ENCODE measurements at regions not wholly inside any gene's neighbourhood (a gene's known extent, or its start where the extent isn't known, plus 50 kb on each side); places are given as distances from the start of the nearest gene placed in this dataset.

GRCh38 chr2:5332925-5333324 lies 359.3 kb upstream of the SOX11 start:
- CTCF ChIA-PET, result no interaction called here
- Histone ChIP-seq H3K4me3 (ENCODE audit: low read depth, low read length) (no peak overlapping the region), H3K4me1 (ENCODE audit: control insufficient read depth, insufficient read depth, low read length) (no peaks in the 10 kb centered on the region), H3K36me3 (ENCODE audit: control insufficient read depth in 2 of 2, insufficient read depth in 1 of 2, low read length in 2 of 2) (no peaks in the 10 kb centered on the region), H3K27ac (ENCODE audit: extremely low read depth, low read depth, low read length) (no peak overlapping the region), H3K9me3 (ENCODE audit: control insufficient read depth, insufficient read depth, low read depth, low read length) (no peaks in the 10 kb centered on the region)
- no peak for TF ChIP-seq ZNF701 (tag by site-specific recombination; IDR thresholded peaks at IDR 0.05)
- POLR2A ChIA-PET, result no interaction called here

- H3K36me3 ChIP-seq (ENCODE audit: control insufficient read depth in 2 of 2, insufficient read depth in 1 of 2, low read length in 2 of 2), result no peaks in the 10 kb centered on the region
- no peaks in the 10 kb centered on the region for H3K9me3 ChIP-seq (ENCODE audit: control insufficient read depth, insufficient read depth, low read depth, low read length)
- ChIA-PET CTCF (no interaction called here), POLR2A (no interaction called here)
- H3K4me1 ChIP-seq (ENCODE audit: control insufficient read depth, insufficient read depth, low read length), result no peaks in the 10 kb centered on the region
- no peak for TF ChIP-seq PATZ1 (tag by site-specific recombination; IDR thresholded peaks at IDR 0.05)
- H3K27ac ChIP-seq (ENCODE audit: extremely low read depth, low read depth, low read length), result no peak overlapping the region
- H3K4me3 ChIP-seq (ENCODE audit: low read depth, low read length), result no peak overlapping the region
Observed at GRCh38 chr2:5339473-5339872, 352.7 kb upstream of the SOX11 start.

- Histone ChIP-seq H3K4me3 (ENCODE audit: low read depth, low read length) (no peak overlapping the region), H3K36me3 (ENCODE audit: control insufficient read depth in 2 of 2, insufficient read depth in 1 of 2, low read length in 2 of 2) (no peaks in the 10 kb centered on the region), H3K4me1 (ENCODE audit: control insufficient read depth, insufficient read depth, low read length) (no peaks in the 10 kb centered on the region), H3K9me3 (ENCODE audit: control insufficient read depth, insufficient read depth, low read depth, low read length) (no peaks in the 10 kb centered on the region), H3K27ac (ENCODE audit: extremely low read depth, low read depth, low read length) (no peak overlapping the region)
- CTCF ChIA-PET, result no interaction called here
- TF ChIP-seq ZNF184 (tag by site-specific recombination; IDR thresholded peaks at IDR 0.05), result no peak
- TF ChIP-seq ATF2 (tag by site-specific recombination; IDR thresholded peaks at IDR 0.05; ENCODE audit: low read depth), result no peak
- TF ChIP-seq ZNF626 (tag by site-specific recombination; IDR thresholded peaks at IDR 0.05), result no peak
- no peak for TF ChIP-seq ZNF146 (tag by site-specific recombination; IDR thresholded peaks at IDR 0.05)
- no peak for TF ChIP-seq ZNF660 (tag by site-specific recombination; IDR thresholded peaks at IDR 0.05)
- no peak for TF ChIP-seq PRDM4 (tag by site-specific recombination; IDR thresholded peaks at IDR 0.05)
- no peak for TF ChIP-seq ZSCAN4 (tag by site-specific recombination; IDR thresholded peaks at IDR 0.05)
- no peak for TF ChIP-seq ZNF596 (tag by site-specific recombination; IDR thresholded peaks at IDR 0.05)
- no peak for TF ChIP-seq ZNF426 (tag by site-specific recombination; IDR thresholded peaks at IDR 0.05)
- no peak for TF ChIP-seq REPIN1 (tag by site-specific recombination; IDR thresholded peaks at IDR 0.05; ENCODE audit: low read depth)
- TF ChIP-seq ZNF23 (tag by site-specific recombination; IDR thresholded peaks at IDR 0.05; ENCODE audit: borderline replicate concordance), result no peak
- no peak for TF ChIP-seq ZNF785 (tag by site-specific recombination; IDR thresholded peaks at IDR 0.05)
- no peak for TF ChIP-seq ZNF600 (tag by site-specific recombination; IDR thresholded peaks at IDR 0.05)
- no peak for TF ChIP-seq MEIS1 (CRISPR knock-in tag; IDR thresholded peaks at IDR 0.05; ENCODE audit: borderline replicate concordance)
- TF ChIP-seq ZIC2 (tag by site-specific recombination; IDR thresholded peaks at IDR 0.05), result no peak
- POLR2A ChIA-PET, result no interaction called here
Observed at GRCh38 chr2:5343785-5344335, 348.3 kb upstream of the SOX11 start.
